Loucy (cell line): ENCODE measurements at regions not wholly inside any gene's neighbourhood (a gene's known extent, or its start where the extent isn't known, plus 50 kb on each side); places are given as distances from the start of the nearest gene placed in this dataset.

Experiments used
- CTCF ChIP-seq: fragments of 200-600 bp; sonication (generic); conservative IDR thresholded peaks from 2 replicates; pipeline ENCODE4 v1.5.1; 2014; ENCODE audit warnings: mild to moderate bottlenecking, antibody characterized with exemption, low read length
- EZH2phosphoT487 ChIP-seq: fragments of 200-600 bp; IDR thresholded peaks from 2 replicates; pipeline ENCODE4 v1.6.1; 2018; ENCODE audit warnings: antibody characterized with exemption, mild to moderate bottlenecking, moderate library complexity, borderline replicate concordance

- TF ChIP-seq CTCF (no peak), EZH2phosphoT487 (no peak)
Measured at GRCh38 chr15:70507772-70508371, 255.5 kb downstream of the UACA start.
